ENCODE measurements at regions not wholly inside any gene's neighbourhood (a gene's known extent, or its start where the extent isn't known, plus 50 kb on each side); places are given as distances from the start of the nearest gene placed in this dataset.

DNA sequence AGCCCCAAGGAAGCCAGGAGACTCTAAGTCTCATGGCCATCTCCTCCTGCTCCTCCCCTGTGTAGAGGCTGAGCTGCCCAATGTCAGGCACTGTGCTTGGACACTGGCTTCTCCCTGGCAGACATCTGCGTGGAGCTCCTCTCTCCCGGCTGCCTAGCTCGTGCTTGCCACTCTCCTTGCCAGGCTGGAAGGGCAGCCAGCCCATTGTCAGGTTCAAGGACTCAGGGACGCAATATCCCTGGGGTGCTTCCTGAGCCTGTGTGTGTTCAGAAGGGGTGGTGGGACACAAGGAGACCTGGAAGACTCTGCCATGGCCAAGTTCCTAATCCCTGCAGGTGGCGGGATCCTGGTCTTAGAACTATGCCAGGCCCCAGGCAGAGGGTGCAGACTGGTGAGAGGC lies 65.4 kb upstream of the PARP1 start:
- DNase-seq (no peak), ATAC-seq (no peak)
- H3K4me3 ChIP-seq = no peak overlapping the region

DNA sequence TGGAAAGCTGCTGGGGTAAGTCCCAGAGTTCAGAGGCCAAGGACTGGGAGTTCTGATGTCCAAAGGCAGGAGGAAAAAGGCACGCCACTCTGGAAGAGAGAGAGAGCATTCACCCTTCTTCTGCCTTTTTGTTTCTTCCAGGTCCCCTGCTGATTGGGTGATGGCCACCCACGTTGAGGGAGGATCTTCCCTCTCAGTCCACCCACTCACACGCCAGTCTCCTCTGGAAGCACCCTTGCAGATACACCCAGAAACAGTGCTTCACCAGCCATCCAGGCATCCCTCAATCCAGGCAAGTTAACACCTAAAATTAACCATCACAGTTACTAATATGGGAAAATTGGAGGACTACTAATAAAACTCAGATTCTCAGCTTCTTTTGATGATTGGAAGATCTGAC lies 66.1 kb upstream of the PARP1 start:
- ATAC-seq = no peak
- intact Hi-C loops (cut with DNase I) = no loop called here

More for the DNA sequence above, 65.4 kb upstream of the PARP1 start:
- H3K4me1 ChIP-seq = no peaks in the 10 kb centered on the region
- H3K27ac ChIP-seq = no peak overlapping the region
- intact Hi-C loops (cut with DNase I) = no loop called here
- TF ChIP-seq, protein P1, sequence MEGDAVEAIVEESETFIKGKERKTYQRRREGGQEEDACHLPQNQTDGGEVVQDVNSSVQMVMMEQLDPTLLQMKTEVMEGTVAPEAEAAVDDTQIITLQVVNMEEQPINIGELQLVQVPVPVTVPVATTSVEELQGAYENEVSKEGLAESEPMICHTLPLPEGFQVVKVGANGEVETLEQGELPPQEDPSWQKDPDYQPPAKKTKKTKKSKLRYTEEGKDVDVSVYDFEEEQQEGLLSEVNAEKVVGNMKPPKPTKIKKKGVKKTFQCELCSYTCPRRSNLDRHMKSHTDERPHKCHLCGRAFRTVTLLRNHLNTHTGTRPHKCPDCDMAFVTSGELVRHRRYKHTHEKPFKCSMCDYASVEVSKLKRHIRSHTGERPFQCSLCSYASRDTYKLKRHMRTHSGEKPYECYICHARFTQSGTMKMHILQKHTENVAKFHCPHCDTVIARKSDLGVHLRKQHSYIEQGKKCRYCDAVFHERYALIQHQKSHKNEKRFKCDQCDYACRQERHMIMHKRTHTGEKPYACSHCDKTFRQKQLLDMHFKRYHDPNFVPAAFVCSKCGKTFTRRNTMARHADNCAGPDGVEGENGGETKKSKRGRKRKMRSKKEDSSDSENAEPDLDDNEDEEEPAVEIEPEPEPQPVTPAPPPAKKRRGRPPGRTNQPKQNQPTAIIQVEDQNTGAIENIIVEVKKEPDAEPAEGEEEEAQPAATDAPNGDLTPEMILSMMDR (IDR thresholded peaks at IDR 0.05) = no peak
- no peaks in the 10 kb centered on the region for H3K36me3 ChIP-seq
- no peaks in the 10 kb centered on the region for H3K9me3 ChIP-seq
- no peaks in the 10 kb centered on the region for H3K27me3 ChIP-seq (ENCODE audit: low read depth)

GRCh38 chr1:226474443-226475141 lies 66.7 kb upstream of the PARP1 start:
- intact Hi-C loops (cut with DNase I) = no loop called here
- no peaks in the 10 kb centered on the region for H3K9me3 ChIP-seq
- H3K4me1 ChIP-seq = no peaks in the 10 kb centered on the region
- ATAC-seq (no peak), DNase-seq (no peak)
- H3K4me3 ChIP-seq = no peak overlapping the region
- TF ChIP-seq, protein P1 (IDR thresholded peaks at IDR 0.05) = no peak
- no peak overlapping the region for H3K27ac ChIP-seq
- H3K27me3 ChIP-seq (ENCODE audit: low read depth) = no peaks in the 10 kb centered on the region
- no peaks in the 10 kb centered on the region for H3K36me3 ChIP-seq

More for the DNA sequence above, 66.1 kb upstream of the PARP1 start:
- TF ChIP-seq, protein P1 (IDR thresholded peaks at IDR 0.05) = no peak
- Histone ChIP-seq H3K27me3 (ENCODE audit: low read depth) (no peaks in the 10 kb centered on the region), H3K4me1 (no peaks in the 10 kb centered on the region), H3K4me3 (no peak overlapping the region), H3K9me3 (no peaks in the 10 kb centered on the region), H3K36me3 (no peaks in the 10 kb centered on the region), H3K27ac (no peak overlapping the region)
- DNase-seq = no peak

GRCh38 chr1:226475142-226475511 lies 67.2 kb upstream of the PARP1 start:
- intact Hi-C loops (cut with DNase I) = no loop called here

DNA sequence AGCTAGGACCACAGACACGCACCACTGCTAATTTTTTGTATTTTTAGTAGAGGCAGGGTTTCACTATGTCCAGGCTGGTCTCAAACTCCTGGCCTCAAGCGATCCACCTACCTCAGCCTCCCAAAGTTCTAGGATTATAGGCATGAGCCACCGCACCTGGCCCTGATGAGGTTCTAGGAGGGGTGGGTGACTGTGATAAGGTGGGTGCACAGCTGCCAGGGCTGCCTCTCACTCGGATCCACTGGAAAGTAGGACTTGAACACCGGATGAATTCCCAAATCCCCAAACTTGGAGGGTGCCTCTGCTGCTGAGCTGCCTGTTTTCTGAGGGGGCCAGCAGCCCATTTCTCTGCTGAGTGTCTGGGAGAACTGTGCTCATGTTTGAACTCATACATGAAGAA lies 68.2 kb upstream of the PARP1 start:
- Histone ChIP-seq H3K27ac (no peak overlapping the region), H3K36me3 (no peaks in the 10 kb centered on the region), H3K4me1 (no peaks in the 10 kb centered on the region), H3K4me3 (no peak overlapping the region), H3K27me3 (ENCODE audit: low read depth) (no peaks in the 10 kb centered on the region), H3K9me3 (no peaks in the 10 kb centered on the region)
- ATAC-seq (no peak), DNase-seq (no peak)
- intact Hi-C loops (cut with DNase I) = no loop called here
- TF ChIP-seq, protein P1 (IDR thresholded peaks at IDR 0.05) = no peak

More at GRCh38 chr1:226475142-226475511, 67.2 kb upstream of the PARP1 start:
- no peak for ATAC-seq
- H3K4me3 ChIP-seq = no peak overlapping the region
- H3K4me1 ChIP-seq = no peaks in the 10 kb centered on the region
- no peaks in the 10 kb centered on the region for H3K9me3 ChIP-seq
- no peaks in the 10 kb centered on the region for H3K36me3 ChIP-seq
- no peaks in the 10 kb centered on the region for H3K27me3 ChIP-seq (ENCODE audit: low read depth)
- TF ChIP-seq, protein P1 (IDR thresholded peaks at IDR 0.05) = no peak
- no peak for DNase-seq
- H3K27ac ChIP-seq = no peak overlapping the region

Measured in lower lobe of right lung (tissue), 2 donors.